HG03139 (cell line): ENCODE measurements at regions not wholly inside any gene's neighbourhood (a gene's known extent, or its start where the extent isn't known, plus 50 kb on each side); places are given as distances from the start of the nearest gene placed in this dataset.

Experiments used
- ATAC-seq: cut with Tn5 transposase; IDR thresholded peaks from one replicate; pipeline ENCODE4 v1.9.1; 2021; ENCODE audit not compliant: unreplicated experiment

DNA sequence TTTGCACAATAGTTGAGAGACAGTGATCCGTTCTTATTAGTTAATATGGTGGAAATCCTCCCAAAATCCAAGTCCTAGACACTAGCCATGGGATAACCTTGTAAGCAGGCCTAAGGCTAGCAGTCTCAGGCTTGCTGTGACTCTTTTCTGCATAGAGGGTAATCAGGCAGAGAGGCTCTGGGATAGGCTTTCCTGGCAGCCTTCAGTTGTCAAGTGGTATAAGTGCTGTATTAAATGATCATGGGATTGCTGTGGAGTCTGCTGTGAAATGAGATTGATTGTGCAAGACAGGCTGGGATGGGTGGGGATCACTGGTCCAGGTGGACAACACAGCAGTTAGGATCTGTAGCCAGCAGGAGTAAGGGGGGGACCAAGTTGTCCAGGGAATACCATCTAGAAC lies 416.4 kb downstream of the TLE4 start:
- ATAC-seq, result no peak

DNA sequence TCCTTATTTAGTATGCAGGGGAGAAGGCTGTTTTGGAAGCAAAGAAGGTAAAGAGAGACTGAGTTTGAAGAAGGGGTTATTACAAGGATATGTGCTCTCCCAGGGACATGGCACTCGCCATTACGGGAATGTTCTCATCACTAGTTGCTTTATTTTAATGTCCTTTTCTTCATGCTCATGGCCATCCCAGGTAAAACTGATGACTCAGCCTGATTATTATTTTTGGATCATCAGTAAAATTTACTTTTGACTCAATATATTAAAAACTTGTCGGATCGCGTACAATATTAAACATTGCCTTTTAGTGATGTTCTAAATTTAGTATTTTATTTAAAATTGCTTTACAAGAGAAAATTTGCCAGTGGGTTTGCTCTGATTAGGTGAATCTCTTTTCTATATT lies 414.7 kb downstream of the TLE4 start:
- no peak for ATAC-seq

DNA sequence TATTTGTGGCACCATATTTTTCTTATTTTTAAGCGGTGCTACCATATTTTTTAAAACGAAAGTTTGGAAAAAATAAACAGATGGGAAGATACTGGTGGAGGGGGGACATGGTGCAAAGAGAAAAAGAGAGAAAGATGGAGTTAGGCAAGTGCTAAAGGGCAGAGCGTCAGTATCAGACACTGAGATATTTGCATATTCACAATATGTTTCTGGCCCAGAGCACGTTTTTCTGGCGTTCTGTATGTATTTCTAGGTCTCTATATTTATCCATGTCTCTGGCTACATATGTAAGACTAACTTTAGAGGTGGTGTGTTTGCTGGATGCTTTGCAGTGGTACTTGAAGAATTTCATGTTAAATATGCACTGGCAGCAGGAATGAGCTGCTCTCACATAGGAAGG lies 414.0 kb downstream of the TLE4 start:
- no peak for ATAC-seq

DNA sequence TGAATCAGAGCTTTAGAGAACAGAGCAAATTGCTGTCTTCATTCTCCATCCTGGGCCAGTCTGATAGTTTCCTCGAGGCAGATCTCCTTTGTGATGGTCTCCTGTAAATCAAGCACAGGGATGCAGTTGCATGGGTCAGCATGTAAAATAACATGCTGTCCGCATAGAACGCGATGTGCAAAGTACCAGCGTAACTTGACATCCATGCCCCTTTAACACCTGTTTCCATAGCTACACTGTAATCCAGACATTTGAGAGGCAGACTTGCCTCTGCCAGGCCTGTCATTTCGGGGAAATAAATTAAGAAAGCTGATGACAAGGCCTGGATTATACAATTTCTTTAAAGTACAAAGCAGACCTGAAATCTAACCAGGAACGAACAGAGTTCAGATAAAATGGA lies 413.5 kb downstream of the TLE4 start:
- ATAC-seq, result no peak

DNA sequence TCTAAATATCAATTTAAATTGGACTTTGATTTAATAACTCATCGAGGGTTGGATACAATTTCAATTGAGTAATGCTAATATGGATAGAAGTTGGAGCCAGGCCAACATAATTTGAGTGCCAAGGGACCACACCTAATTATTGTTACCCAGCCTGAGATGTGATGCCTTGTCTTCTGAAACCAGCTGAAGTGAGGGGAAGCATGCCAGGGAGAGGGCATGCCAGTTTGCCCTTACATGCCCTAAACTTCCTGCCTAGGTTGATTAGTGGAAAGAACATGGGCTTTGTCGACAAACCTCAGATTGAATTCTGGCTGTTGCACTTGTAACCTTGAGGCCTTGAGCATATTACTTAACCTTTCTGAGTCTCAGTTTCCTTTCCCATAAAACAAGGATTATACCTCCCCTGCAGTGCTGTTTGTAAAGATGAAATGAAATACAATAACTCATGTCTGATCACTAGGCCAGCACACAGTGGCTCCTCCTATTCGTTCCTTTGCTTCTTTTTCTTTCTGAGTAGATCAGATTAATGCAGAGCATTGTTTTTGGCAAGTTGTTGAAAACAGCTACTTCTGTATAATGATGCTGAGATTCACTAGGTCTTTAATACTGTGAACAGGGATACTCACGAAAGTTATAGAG lies 412.8 kb downstream of the TLE4 start:
- ATAC-seq, result no peak

DNA sequence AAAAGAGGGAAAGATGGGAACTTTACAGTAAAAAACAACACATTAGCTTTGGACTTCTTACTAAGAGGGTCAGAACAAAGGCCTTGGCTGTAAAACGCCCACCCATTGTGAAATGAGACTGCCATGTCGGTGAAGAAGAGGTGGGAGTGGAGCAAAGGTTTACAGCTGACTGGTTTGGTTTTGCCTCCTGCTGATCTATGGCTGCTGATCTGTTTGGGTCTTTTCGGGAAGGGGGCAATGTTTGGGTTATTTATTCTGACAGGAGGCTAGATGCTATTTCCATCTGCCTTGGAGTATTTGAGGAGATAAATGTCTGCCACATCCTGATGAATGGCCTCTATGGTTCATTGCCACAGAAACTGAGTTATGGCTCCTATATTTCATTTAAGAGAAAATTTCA lies 408.7 kb downstream of the TLE4 start:
- ATAC-seq, result no peak

DNA sequence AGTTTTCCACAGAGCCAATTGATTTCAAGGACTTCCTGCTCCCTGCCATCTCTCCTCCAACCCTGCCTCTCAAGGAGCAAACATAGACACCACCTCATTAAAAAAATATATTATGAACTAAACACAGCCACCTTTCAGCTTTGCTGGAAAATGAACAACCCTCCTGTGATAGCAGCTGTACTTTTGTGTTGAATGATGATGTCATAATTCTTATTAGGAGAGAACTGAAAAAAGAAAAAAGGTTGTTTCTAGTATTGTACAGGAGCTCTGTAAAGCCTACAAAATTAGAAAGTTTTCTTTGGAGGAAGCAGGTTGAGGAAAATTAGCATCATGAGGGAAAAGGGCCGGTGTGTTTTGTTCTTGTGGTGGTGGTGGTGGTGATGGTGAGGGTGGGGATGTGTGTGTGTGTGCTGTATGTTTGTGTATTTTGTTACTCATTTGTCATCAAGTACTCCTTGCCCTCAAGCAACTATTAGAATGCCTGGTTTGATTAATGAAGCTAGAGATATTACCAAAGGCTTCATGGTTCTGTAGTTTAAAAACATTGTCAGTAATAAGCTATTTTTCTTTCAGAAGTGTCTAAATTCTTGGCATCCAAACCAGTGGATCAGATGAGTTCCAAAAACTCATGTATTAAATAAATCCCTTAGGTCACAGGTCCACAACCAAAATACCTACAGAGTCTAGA lies 405.9 kb downstream of the TLE4 start:
- no peak for ATAC-seq

DNA sequence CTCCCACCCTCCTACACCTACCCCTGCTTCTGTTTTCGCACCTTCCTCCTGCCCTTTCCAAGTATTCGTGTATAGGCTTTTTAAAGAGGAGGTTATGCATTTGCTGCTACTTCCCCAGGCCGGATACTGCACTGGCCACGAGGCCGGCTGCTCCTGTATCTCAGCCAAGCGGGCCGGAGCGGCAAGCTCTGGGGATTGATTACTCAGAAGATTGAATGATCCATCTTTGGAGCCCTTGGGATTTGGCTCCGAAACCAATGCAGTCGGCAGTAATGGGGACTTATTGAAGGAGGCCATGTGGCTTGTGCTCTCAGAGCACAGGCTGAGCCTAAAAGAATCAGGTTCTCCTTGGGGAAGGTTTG lies 405.3 kb downstream of the TLE4 start:
- ATAC-seq, result no peak

DNA sequence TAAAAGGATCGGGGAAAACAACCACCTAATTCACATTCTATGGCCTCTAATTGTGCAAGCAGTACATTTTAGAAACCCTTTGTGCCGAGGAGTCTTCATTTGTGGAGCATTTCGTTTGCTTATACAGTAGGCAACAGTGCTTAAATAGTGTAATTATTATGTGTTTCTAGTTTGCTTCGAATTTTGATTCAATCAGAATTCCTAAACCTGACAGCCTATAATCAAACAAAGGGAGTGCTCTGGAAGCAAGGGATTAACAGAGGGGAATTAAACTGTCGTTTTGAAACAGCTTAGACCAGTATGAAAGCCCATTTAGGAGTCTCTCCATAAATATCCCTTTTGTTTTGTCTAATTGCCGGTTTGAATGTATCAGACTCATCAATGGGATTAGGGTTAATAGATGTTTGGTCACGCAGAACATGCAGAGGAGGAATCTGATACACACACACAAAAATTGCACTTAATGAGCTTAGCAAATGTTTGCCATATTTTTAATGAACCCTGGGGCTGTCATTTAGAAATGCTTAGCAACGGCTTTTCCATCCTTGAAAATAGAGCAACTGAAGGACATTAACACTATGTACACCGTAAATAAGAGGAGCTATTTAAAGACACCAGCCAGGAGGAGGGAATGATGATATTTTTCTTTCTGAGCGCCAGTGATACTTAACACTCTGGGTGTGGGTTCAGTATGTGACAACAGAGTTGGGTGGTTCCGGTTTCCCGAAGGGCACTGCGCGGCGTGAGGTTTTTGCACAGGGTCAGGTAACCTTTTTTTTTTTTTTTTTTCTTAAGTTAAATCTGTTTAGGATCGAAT lies 404.7 kb downstream of the TLE4 start:
- ATAC-seq, result no peak

DNA sequence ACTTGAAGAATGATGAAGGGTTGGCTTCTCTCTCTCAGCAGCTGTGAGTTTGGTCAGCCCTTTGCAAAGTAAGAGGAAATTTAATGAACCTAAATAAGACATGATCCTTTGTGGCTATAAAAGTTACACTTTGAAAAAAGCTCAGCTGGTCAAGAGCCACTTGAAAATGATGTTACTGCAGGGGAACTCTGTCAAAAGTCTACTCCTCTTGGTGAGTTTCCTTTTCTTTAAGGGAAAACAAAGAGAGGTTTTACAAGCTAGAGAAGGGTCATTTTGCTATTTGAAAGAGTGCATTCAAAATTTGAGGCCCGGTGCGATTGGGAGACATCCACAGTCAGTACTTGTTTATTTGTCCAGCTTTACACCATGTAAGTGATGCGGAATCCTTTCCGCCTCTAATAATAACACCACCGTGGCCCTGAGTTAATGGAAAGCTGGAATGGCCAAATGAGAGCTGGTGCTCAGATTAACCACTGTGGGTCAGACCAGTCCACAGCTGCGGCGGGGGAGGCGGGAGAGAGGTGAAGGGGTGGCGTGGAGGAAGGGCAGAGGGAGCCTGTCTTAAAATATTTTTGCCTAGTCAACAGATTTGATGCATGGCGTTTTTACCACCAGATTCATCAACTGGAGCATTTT lies 404.0 kb downstream of the TLE4 start:
- ATAC-seq, result no peak

DNA sequence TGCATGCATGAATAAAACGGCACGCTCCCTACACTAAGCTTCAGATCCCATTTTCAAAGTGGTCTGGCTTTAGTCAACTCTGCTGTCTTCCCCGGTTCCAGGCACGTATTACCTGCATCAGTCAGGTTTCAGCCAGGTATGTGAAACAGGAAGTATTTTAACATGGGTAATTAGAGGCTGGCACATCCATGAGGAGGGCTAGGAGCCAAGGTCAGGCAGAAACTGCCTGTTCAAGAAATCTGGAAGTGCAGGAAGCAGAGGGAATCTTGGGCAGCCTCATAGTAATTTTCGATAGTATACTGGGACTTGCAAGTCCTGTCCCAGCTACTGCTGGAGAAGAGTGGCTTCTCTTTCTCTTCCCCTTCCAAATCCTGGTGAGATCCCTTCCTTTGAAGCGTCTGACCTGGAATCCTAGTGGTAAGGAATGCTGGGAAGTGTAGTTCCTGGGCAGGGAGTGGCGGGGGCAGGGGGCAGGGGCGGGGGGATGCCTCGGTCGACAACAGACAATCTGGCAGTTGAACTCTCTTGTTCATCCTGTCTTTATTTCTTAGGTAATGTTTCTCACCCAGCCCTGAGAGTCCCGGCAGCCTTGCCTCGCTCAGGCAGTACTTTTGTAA lies 403.1 kb downstream of the TLE4 start:
- ATAC-seq, result no peak

DNA sequence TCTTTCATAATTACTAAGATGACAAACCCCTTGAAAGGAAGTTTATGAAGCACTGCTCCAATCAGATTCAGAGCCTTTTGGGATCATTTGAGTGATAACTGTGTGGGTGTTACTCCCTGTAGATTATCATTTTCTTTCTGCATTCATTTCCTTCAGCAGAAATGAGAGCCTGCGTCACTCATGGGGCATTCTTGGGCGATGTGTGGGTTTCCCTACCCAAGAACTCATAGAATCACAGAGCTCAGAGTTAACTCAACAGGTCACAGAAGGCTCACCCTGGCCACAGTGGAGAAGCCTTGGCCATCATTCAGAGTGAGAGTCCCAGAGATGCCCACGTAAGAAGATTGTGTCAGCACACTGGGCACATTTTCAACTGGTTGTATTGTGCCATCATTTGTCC lies 401.9 kb downstream of the TLE4 start:
- ATAC-seq, result no peak

DNA sequence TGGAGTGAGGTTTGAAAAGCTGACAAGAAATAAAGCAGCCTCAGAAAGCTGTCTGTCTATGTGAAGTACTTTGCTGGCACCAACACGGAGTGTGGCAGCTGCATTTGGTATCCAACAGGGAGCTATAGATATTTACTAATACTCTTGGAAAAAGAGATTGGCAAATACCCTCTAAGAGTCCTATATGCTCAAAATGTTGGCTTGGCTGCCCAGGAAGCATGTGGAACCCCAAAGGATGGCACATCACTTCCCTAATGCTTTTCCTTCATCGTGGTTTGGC lies 398.3 kb downstream of the TLE4 start:
- no peak for ATAC-seq

DNA sequence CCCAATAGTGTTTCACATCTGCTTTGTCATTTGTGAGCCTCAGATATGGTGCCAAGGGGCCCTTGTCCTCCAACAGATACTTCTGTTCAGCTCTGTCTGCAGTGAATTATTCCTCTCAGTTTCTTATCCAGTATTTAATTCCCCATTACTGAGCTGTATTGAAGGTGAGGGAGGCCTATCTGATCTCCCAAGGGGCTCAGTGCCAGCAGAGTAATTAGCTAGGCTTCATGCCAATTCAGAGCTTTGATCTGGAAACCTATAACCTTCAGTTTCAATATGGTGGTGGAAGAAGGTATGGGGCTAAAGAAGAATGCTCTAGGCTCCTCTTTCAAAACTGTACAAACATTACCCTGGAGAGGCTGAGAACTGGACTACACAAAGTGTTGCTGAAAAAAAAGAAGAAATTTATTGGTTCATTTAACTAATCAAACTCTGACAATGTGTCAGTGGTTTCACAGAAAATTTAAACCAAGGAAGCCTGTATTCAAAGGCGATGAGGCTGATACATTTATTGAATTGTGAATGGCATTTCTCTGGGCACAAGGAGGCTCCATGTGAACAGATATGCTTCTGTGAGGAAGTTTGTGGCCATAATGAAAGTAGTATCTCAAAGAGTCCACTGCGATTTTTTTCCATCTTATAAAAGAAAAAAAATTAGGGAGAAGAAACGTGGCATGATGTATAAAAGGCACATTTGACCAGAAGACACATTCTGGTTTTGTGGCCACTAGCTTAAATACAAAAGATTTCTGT lies 397.8 kb downstream of the TLE4 start:
- ATAC-seq, result no peak

DNA sequence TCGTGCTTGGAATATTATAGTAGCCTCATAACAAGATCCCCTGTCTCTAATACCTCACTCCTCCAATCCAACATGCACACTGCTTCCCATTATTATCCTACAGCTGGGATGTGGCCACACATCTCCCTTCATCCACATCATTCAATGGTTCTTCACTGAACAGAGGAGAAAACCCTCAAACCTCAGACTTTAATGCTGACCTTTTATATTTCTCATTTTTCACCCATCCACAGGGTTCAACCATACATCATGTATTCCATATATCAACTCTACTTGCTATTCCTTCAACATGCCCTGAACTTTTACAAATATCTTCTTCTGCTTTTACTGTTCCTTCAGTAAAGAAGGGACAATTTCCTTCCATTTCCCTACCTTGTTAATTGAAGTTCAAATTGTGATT lies 396.8 kb downstream of the TLE4 start:
- ATAC-seq, result no peak

DNA sequence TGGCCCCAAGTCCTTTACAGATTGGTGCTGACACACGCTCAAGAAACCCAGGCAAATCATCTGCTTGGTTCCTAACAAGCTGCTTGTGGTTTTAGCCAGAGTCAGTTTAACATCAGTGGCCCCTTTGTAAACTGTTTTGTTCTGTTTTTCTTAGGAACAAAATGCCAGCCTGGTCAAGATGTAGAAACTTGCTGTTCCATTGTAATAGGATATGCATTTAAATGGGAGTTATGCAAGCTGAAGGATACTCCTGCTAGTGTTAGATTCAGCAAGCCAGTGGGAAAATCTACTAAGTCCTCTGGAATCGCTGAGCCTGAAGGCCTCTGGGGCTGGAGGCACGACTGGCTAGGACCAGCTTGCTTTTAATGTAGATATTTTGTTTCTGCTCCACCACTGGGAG lies 391.1 kb downstream of the TLE4 start:
- ATAC-seq, result no peak

DNA sequence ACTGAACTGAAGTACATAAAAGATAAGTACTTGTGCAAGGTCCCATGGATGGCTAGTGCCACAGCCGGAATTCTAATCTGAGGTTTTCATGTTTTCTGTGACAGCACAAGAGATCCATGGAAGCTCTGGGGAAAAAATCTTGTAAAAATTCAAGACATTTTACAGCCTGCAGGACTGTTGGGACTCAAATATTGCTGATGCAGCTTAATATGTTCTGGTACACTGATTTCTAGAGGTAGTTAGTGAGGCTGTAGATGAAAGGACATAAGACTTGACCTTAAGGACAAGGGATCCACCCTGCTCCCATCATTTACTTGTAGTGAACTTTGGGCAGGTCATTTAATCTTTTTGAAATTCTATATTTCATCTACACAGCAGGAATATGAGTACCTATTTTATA lies 390.4 kb downstream of the TLE4 start:
- ATAC-seq, result no peak

DNA sequence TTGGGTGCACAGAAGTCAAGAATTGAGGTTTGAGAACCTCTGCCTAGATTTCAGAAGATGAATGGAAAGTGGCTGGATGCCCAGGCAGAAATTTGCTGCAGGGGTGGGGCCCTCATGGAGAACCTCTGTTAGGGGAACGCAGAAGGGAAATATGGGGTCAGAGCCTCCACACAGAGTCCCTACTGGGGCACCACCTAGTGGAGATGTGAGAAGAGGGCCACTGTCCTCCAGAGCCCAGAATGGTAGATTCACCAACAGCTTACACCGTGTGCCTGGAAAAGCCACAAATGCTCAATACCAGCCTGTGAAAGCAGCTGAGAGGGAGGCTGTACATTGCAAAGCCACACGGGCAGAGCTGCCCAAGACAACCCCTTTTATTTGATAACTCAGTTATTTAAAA lies 383.5 kb downstream of the TLE4 start:
- no peak for ATAC-seq

DNA sequence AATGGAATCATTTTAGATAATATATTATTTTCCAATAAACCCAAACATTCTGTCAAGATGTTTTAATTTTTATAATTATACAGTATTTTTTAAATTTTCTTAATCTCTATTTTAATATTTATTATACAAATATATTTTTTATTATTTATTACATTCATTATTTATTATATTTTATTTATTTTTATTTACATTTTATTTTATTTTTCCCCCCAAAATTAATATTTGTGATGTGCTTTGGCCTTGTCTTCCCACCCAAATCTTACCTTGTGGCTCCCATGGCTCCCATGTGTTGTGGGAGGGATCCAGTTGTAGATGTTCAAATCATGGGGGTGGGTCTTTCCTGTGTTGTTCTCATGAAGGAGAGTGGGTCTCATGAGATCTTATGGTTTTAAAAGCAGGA lies 382.1 kb downstream of the TLE4 start:
- ATAC-seq, result no peak

DNA sequence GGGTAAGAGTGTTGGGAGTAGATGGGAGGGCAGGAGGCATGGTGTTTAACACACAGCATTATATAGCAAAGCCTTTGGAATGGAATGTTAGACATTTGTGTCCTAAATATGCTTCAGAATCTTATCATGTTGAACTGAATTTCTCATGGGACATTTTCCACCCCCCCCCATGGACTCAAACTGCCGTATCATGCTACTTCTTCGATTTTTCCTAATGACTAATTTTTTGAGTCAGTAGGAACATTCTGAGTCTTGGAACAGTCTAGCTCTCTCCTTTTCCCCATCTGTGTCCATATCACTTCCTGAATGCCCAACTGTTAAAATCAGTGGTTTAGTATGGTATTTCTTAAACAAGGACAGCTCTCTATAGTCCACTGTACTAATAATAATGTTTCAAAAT lies 380.6 kb downstream of the TLE4 start:
- no peak for ATAC-seq

DNA sequence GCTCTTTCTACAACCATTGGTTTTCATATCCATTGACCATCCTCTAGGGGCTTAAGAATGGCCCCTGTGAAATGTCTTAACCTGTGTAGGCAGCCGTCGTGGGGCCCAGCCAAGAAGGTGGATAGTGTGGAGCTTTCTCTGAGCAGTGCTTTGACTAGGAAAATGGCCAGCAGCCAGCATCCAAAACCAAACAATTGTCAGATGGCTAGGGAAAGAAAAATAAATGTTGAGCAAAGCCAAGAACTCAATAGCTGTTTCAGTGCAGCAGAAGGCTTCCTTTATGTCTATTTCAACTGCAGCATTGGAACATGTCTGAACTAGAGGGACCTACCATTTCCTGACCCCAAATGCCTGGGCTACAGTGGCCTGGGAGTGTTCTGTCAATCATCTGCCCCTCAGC lies 374.9 kb downstream of the TLE4 start:
- no peak for ATAC-seq
